ENCODE measurements at regions not wholly inside any gene's neighbourhood (a gene's known extent, or its start where the extent isn't known, plus 50 kb on each side); places are given as distances from the start of the nearest gene placed in this dataset.

GRCh38 chrX:44435047-44435446 lies 91.6 kb upstream of the EFHC2 start:
- no peak for ATAC-seq
- TF ChIP-seq ZNF565 (CRISPR knock-in tag; conservative IDR thresholded peaks at IDR 0.05; ENCODE audit: low read depth) (no peak), BACH2 (CRISPR knock-in tag; IDR thresholded peaks at IDR 0.05; ENCODE audit: borderline replicate concordance) (no peak), ZC3H10 (CRISPR knock-in tag; IDR thresholded peaks at IDR 0.05) (no peak), RARB (CRISPR knock-in tag; IDR thresholded peaks at IDR 0.05) (no peak), ARNTL (CRISPR knock-in tag; IDR thresholded peaks at IDR 0.05; ENCODE audit: borderline replicate concordance, low read depth) (no peak), ZNF8 (CRISPR knock-in tag; IDR thresholded peaks at IDR 0.05) (no peak), ESRRG (CRISPR knock-in tag; IDR thresholded peaks at IDR 0.05) (no peak)
- TF ChIP-seq, protein P1, sequence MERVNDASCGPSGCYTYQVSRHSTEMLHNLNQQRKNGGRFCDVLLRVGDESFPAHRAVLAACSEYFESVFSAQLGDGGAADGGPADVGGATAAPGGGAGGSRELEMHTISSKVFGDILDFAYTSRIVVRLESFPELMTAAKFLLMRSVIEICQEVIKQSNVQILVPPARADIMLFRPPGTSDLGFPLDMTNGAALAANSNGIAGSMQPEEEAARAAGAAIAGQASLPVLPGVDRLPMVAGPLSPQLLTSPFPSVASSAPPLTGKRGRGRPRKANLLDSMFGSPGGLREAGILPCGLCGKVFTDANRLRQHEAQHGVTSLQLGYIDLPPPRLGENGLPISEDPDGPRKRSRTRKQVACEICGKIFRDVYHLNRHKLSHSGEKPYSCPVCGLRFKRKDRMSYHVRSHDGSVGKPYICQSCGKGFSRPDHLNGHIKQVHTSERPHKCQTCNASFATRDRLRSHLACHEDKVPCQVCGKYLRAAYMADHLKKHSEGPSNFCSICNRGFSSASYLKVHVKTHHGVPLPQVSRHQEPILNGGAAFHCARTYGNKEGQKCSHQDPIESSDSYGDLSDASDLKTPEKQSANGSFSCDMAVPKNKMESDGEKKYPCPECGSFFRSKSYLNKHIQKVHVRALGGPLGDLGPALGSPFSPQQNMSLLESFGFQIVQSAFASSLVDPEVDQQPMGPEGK (CRISPR knock-in tag; IDR thresholded peaks at IDR 0.05; ENCODE audit: borderline replicate concordance), result no peak

- no peak for TF ChIP-seq RARB (CRISPR knock-in tag; IDR thresholded peaks at IDR 0.05)
- TF ChIP-seq ZNF8 (CRISPR knock-in tag; IDR thresholded peaks at IDR 0.05), result no peak
- TF ChIP-seq, protein P1 (CRISPR knock-in tag; IDR thresholded peaks at IDR 0.05; ENCODE audit: borderline replicate concordance), result no peak
- TF ChIP-seq, protein P2, sequence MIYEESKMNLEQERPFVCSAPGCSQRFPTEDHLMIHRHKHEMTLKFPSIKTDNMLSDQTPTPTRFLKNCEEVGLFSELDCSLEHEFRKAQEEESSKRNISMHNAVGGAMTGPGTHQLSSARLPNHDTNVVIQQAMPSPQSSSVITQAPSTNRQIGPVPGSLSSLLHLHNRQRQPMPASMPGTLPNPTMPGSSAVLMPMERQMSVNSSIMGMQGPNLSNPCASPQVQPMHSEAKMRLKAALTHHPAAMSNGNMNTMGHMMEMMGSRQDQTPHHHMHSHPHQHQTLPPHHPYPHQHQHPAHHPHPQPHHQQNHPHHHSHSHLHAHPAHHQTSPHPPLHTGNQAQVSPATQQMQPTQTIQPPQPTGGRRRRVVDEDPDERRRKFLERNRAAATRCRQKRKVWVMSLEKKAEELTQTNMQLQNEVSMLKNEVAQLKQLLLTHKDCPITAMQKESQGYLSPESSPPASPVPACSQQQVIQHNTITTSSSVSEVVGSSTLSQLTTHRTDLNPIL (CRISPR knock-in tag; IDR thresholded peaks at IDR 0.05; ENCODE audit: low read depth), result no peak
- no peak for TF ChIP-seq BACH2 (CRISPR knock-in tag; IDR thresholded peaks at IDR 0.05; ENCODE audit: borderline replicate concordance)
- TF ChIP-seq CSDC2 (CRISPR knock-in tag; IDR thresholded peaks at IDR 0.05), result no peak
- no peak for TF ChIP-seq ZC3H10 (CRISPR knock-in tag; IDR thresholded peaks at IDR 0.05)
- TF ChIP-seq TOX (CRISPR knock-in tag; IDR thresholded peaks at IDR 0.05; ENCODE audit: borderline replicate concordance), result no peak
- TF ChIP-seq ZFP30 (CRISPR knock-in tag; IDR thresholded peaks at IDR 0.05), result no peak
- TF ChIP-seq OSR1 (CRISPR knock-in tag; IDR thresholded peaks at IDR 0.05), result no peak
- TF ChIP-seq ZFP3 (CRISPR knock-in tag; IDR thresholded peaks at IDR 0.05), result no peak
- TF ChIP-seq ARNTL (CRISPR knock-in tag; IDR thresholded peaks at IDR 0.05; ENCODE audit: borderline replicate concordance, low read depth), result no peak
- no peak for TF ChIP-seq CSRNP3 (CRISPR knock-in tag; IDR thresholded peaks at IDR 0.05)
- TF ChIP-seq GLIS3 (CRISPR knock-in tag; IDR thresholded peaks at IDR 0.05), result no peak
- no peak for TF ChIP-seq ZNF70 (CRISPR knock-in tag; IDR thresholded peaks at IDR 0.05)
- TF ChIP-seq ISL1 (CRISPR knock-in tag; IDR thresholded peaks at IDR 0.05), result no peak
- TF ChIP-seq SNAI2 (CRISPR knock-in tag; IDR thresholded peaks at IDR 0.05), result no peak
- TF ChIP-seq, protein P3, sequence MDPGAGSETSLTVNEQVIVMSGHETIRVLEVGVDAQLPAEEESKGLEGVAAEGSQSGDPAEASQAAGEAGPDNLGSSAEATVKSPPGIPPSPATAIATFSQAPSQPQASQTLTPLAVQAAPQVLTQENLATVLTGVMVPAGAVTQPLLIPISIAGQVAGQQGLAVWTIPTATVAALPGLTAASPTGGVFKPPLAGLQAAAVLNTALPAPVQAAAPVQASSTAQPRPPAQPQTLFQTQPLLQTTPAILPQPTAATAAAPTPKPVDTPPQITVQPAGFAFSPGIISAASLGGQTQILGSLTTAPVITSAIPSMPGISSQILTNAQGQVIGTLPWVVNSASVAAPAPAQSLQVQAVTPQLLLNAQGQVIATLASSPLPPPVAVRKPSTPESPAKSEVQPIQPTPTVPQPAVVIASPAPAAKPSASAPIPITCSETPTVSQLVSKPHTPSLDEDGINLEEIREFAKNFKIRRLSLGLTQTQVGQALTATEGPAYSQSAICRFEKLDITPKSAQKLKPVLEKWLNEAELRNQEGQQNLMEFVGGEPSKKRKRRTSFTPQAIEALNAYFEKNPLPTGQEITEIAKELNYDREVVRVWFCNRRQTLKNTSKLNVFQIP (CRISPR knock-in tag; IDR thresholded peaks at IDR 0.05; ENCODE audit: borderline replicate concordance, low read depth), result no peak
- no peak for TF ChIP-seq ESRRG (CRISPR knock-in tag; IDR thresholded peaks at IDR 0.05)
- TF ChIP-seq, protein P4, sequence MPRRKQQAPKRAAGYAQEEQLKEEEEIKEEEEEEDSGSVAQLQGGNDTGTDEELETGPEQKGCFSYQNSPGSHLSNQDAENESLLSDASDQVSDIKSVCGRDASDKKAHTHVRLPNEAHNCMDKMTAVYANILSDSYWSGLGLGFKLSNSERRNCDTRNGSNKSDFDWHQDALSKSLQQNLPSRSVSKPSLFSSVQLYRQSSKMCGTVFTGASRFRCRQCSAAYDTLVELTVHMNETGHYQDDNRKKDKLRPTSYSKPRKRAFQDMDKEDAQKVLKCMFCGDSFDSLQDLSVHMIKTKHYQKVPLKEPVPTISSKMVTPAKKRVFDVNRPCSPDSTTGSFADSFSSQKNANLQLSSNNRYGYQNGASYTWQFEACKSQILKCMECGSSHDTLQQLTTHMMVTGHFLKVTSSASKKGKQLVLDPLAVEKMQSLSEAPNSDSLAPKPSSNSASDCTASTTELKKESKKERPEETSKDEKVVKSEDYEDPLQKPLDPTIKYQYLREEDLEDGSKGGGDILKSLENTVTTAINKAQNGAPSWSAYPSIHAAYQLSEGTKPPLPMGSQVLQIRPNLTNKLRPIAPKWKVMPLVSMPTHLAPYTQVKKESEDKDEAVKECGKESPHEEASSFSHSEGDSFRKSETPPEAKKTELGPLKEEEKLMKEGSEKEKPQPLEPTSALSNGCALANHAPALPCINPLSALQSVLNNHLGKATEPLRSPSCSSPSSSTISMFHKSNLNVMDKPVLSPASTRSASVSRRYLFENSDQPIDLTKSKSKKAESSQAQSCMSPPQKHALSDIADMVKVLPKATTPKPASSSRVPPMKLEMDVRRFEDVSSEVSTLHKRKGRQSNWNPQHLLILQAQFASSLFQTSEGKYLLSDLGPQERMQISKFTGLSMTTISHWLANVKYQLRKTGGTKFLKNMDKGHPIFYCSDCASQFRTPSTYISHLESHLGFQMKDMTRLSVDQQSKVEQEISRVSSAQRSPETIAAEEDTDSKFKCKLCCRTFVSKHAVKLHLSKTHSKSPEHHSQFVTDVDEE (CRISPR knock-in tag; IDR thresholded peaks at IDR 0.05), result no peak
Measured at GRCh38 chrX:44433556-44433955, 90.1 kb upstream of the EFHC2 start.

More at GRCh38 chrX:44433556-44433955, 90.1 kb upstream of the EFHC2 start:
- no peak for ATAC-seq

All from SK-N-SH treated with all-trans-retinoic acid at 6 μM for 48 hours (cell line).